K562 (cell line): ENCODE measurements at regions not wholly inside any gene's neighbourhood (a gene's known extent, or its start where the extent isn't known, plus 50 kb on each side); places are given as distances from the start of the nearest gene placed in this dataset.
A peak's percentile ranks its signal among the peaks of the same experiment; 100 is the strongest.

Experiments
- ATAC-seq: fragments of 200-7000 bp; cut with Tn5 transposase; 3 replicates; pipeline ENCODE4 v1.9.1; 2020; ENCODE audit warnings: moderate library complexity
- BruUV-seq: library from RNA; stranded (reverse); fragments of 400-500 nt; replicated peaks from 2 replicates; lab custom pipeline; 2021; lab: Mats Ljungman, UMichigan
- CTCF ChIA-PET: fragments of 300-600 bp; formaldehyde crosslinking; extraction: SDS; loops from one replicate; lab custom pipeline; 2021; ENCODE audit warnings: low intra/inter-chr PET ratio; lab: Yijun Ruan, JAX
- POLR2A ChIA-PET: fragments of 300-600, 350-650 bp; sonication (Branson Sonifier 250); formaldehyde crosslinking; extraction: SDS; loops from one replicate; lab custom pipeline; 2021; ENCODE audit warnings: antibody characterized with exemption, inconsistent platforms; lab: Yijun Ruan, JAX
- DNase-seq, 4 experiments: peaks; one replicate each; pipeline versions ENCODE4 v3.0.0 to v3.0.0-alpha.2; 2011 to 2018; ENCODE audit warnings: low spot score in 3 of 4, mixed read lengths in 3 of 4; ENCODE audit errors: extremely low read depth in 1 of 4
- FAIRE-seq: peaks from 2 replicates; lab custom pipeline; 2011; peaks lifted over from hg19 to GRCh38; lab: Jason Lieb, UNC
- H2AFZ ChIP-seq: 2 replicates; pipeline ENCODE4 v1.6.0; 2011; ENCODE audit warnings: low read depth, low read length, control low read depth, inconsistent platforms
- H3K27ac ChIP-seq: fragments of 200-600 bp; 3 replicates; pipeline ENCODE4 v1.8.0; 2011; ENCODE audit warnings: low read depth, mild to moderate bottlenecking, control low read depth, inconsistent platforms, low read length, moderate library complexity, mixed read lengths; ENCODE audit errors: extremely low read depth
- H3K27me3 ChIP-seq, 2 experiments: fragments of 300-600 bp in 1 of 2; 2 replicates in 1 of 2; 3 replicates in 1 of 2; pipeline versions ENCODE4 v1.6.0 to v1.8.0; 2011; ENCODE audit warnings: inconsistent platforms in 2 of 2, low read length in 2 of 2, mild to moderate bottlenecking in 1 of 2, mixed read lengths in 1 of 2, moderate library complexity in 1 of 2; ENCODE audit not compliant: control insufficient read depth in 2 of 2, insufficient read depth in 2 of 2
- H3K36me3 ChIP-seq: fragments of 300-600 bp; 3 replicates; pipeline ENCODE4 v1.8.0; 2011; ENCODE audit warnings: mild to moderate bottlenecking, low read length, inconsistent platforms; ENCODE audit not compliant: control insufficient read depth, insufficient read depth
- H3K4me1 ChIP-seq, 2 experiments: fragments of 200-600 bp in 1 of 2; replicated peaks in 1 of 2; 2 replicates in 1 of 2; 3 replicates in 1 of 2; pipeline versions ENCODE4 v1.5.1 to v1.8.0; 2011; ENCODE audit warnings: inconsistent platforms in 2 of 2, low read length in 2 of 2, mild to moderate bottlenecking in 1 of 2, mixed read lengths in 1 of 2, moderate library complexity in 1 of 2; ENCODE audit not compliant: control insufficient read depth in 2 of 2, insufficient read depth in 2 of 2
- H3K4me2 ChIP-seq: 2 replicates; pipeline ENCODE4 v1.6.1; 2011; ENCODE audit warnings: low read length, control low read depth, inconsistent platforms, mixed read lengths; ENCODE audit not compliant: insufficient read depth
- H3K4me3 ChIP-seq: fragments of 200-600 bp; sonication (generic), shearing (Covaris generic); 2 replicates; pipeline ENCODE4 v1.5.1; 2016; ENCODE audit warnings: control low read depth, inconsistent platforms
- H3K79me2 ChIP-seq: fragments of 200-600 bp; 3 replicates; pipeline ENCODE4 v1.8.0; 2011; ENCODE audit warnings: low read length, inconsistent platforms; ENCODE audit not compliant: control insufficient read depth, insufficient read depth
- H3K9ac ChIP-seq, 2 experiments: 2 replicates each; pipeline versions ENCODE4 v1.6.0 to v1.6.1; 2011; ENCODE audit warnings: low read depth in 2 of 2, low read length in 2 of 2, control low read depth in 1 of 2, inconsistent platforms in 1 of 2, mild to moderate bottlenecking in 1 of 2, mixed read lengths in 1 of 2; ENCODE audit not compliant: insufficient read depth in 1 of 2
- H3K9me1 ChIP-seq: one replicate; pipeline ENCODE4 v1.6.0; 2011; ENCODE audit warnings: inconsistent platforms, mild to moderate bottlenecking, low read length, moderate library complexity; ENCODE audit not compliant: control insufficient read depth, insufficient read depth
- H3K9me3 ChIP-seq: replicated peaks from 2 replicates; pipeline ENCODE4 v1.5.1; 2011; ENCODE audit warnings: low read depth, low read length, inconsistent platforms; ENCODE audit not compliant: control insufficient read depth, insufficient read depth
- H4K20me1 ChIP-seq: replicated peaks from 2 replicates; pipeline ENCODE4 v1.6.1; 2011; ENCODE audit warnings: low read length, inconsistent platforms, mixed read lengths; ENCODE audit not compliant: control insufficient read depth, insufficient read depth
- CCNT2 ChIP-seq: IDR thresholded peaks from 2 replicates; pipeline ENCODE4 v1.6.1; 2011; ENCODE audit warnings: borderline replicate concordance, low read depth, mild to moderate bottlenecking, moderate library complexity, mixed read lengths, low read length; ENCODE audit not compliant: insufficient read length; ENCODE audit errors: extremely low read depth
- EHMT2 ChIP-seq: fragments of 450-650 bp; IDR thresholded peaks from 2 replicates; pipeline ENCODE4 v1.6.1; 2018; ENCODE audit warnings: antibody characterized with exemption
- HDAC6 ChIP-seq: IDR thresholded peaks from 2 replicates; pipeline ENCODE4 v1.6.1; 2012; ENCODE audit warnings: low read depth, mild to moderate bottlenecking, control low read depth, inconsistent platforms, low read length, moderate library complexity
- HMG20A ChIP-seq: fragments of 450-650 bp; formaldehyde crosslinking; conservative IDR thresholded peaks from 2 replicates; pipeline ENCODE4 v1.4.0; 2020; ENCODE audit warnings: mild to moderate bottlenecking, mixed read lengths
- HNRNPLL ChIP-seq: fragments of 200-400 bp; formaldehyde crosslinking; IDR thresholded peaks from 2 replicates; pipeline ENCODE4 v1.6.1; 2017; ENCODE audit warnings: low read length, low read depth, mild to moderate bottlenecking; ENCODE audit not compliant: poor library complexity, severe bottlenecking
- KDM4B ChIP-seq, 2 experiments: fragments of 450-650 bp in 1 of 2; sonication (generic) in 1 of 2; IDR thresholded peaks; 2 replicates each; pipeline ENCODE4 v1.6.1; 2016 to 2017; ENCODE audit warnings: borderline replicate concordance in 2 of 2, antibody characterized with exemption in 1 of 2, low read depth in 1 of 2, mild to moderate bottlenecking in 1 of 2
- NFE2 ChIP-seq: IDR thresholded peaks from 2 replicates; pipeline ENCODE4 v1.6.1; 2014; ENCODE audit warnings: antibody characterized with exemption, low read depth
- POU5F1 ChIP-seq: fragments of 150-350 bp; IDR thresholded peaks from 2 replicates; pipeline ENCODE4 v1.6.1; 2014; ENCODE audit warnings: borderline replicate concordance, low read length, low read depth, mild to moderate bottlenecking; ENCODE audit not compliant: partially characterized antibody
- RAD51 ChIP-seq: fragments of 450-650 bp; IDR thresholded peaks from 2 replicates; pipeline ENCODE4 v1.7.1; 2016; ENCODE audit warnings: low read depth, mild to moderate bottlenecking, borderline replicate concordance
- RBM34 ChIP-seq: fragments of 200-400 bp; formaldehyde crosslinking; IDR thresholded peaks from 2 replicates; pipeline ENCODE4 v1.6.1; 2018; ENCODE audit warnings: low read length, borderline replicate concordance; ENCODE audit not compliant: insufficient read depth
- SMARCA5 ChIP-seq: fragments of 450-650 bp; IDR thresholded peaks from 2 replicates; pipeline ENCODE4 v1.6.1; 2016
- SP1 ChIP-seq: sonication (generic); formaldehyde crosslinking; IDR thresholded peaks from 2 replicates; pipeline ENCODE4 v1.8.1; 2022; ENCODE audit warnings: mild to moderate bottlenecking, missing genetic modification reagents
- USF2 ChIP-seq: sonication (generic); formaldehyde crosslinking; IDR thresholded peaks from 2 replicates; pipeline ENCODE4 v1.5.0; 2020; ENCODE audit warnings: missing genetic modification reagents
- ZKSCAN3 ChIP-seq: fragments of 250-450 bp; sonication (Bioruptor Pico); IDR thresholded peaks from 2 replicates; pipeline ENCODE4 v1.4.0; 2020
- ZNF57 ChIP-seq: fragments of 450-650 bp; formaldehyde crosslinking; IDR thresholded peaks from 2 replicates; pipeline ENCODE4 v1.4.0; 2020; ENCODE audit warnings: mild to moderate bottlenecking, moderate library complexity
- ZNF77 ChIP-seq: fragments of 250-450 bp; sonication (Bioruptor Pico); IDR thresholded peaks from 2 replicates; pipeline ENCODE4 v1.5.0; 2020
- ZZZ3 ChIP-seq: fragments of 450-650 bp; IDR thresholded peaks from 2 replicates; pipeline ENCODE4 v1.6.1; 2016; ENCODE audit warnings: antibody characterized with exemption, mild to moderate bottlenecking, moderate library complexity
- WGBS: fragments of 100-300 bp; shearing (Covaris generic); methylation state at CpG from one replicate; pipeline ENCODE4 v1.1.6; 2016; ENCODE audit warnings: low coverage, mixed read lengths; ENCODE audit not compliant: insufficient coverage; ENCODE audit errors: missing lambda C conversion rate; 5-methylcytosine and 5-hydroxymethylcytosine counted together
- in situ Hi-C: fragments of 300-500 bp; cut with MboI; formaldehyde crosslinking; loops from 4 replicates; pipeline ENCODE4 v1.15.0; 2018; ENCODE audit warnings: inconsistent platforms, mixed read lengths
- intact Hi-C: fragments of 100-400 bp; cut with micrococcal nuclease; formaldehyde crosslinking; loops from 2 replicates; pipeline ENCODE4 v1.14.2; 2022

GRCh38 chr9:109993250-109993978 is 213.4 kb downstream of the PALM2AKAP2 start:
- intact Hi-C loops: no loop called here
- Histone ChIP-seq H3K4me3 (no peak overlapping the region), H3K9me1 (no peaks in the 10 kb centered on the region), H3K36me3 (no peaks in the 10 kb centered on the region), H3K79me2 (no peaks in the 10 kb centered on the region), H4K20me1 (no peaks in the 10 kb centered on the region)
- no TSS peak for BruUV-seq
- TF ChIP-seq USF2 (peak; percentile 21; the same call in 1 of the 2 replicates), SP1 (no peak), RBM34 (no peak), ZKSCAN3 (CRISPR knock-in tag) (no peak), KDM4B (IDR thresholded peaks at IDR 0.05; ENCODE audit: borderline replicate concordance in 2 of 2, low read depth in 1 of 2) (no peak), HDAC6 (no peak), ZZZ3 (no peak), ZNF77 (CRISPR knock-in tag) (no peak), RAD51 (0 out of 2 replicates have a peak, but pooled peaks have one; percentile 9), SMARCA5 (no peak), HMG20A (no peak), CCNT2 (no peak), EHMT2 (no peak), POU5F1 (no peak), ZNF57 (no peak), NFE2 (no peak), HNRNPLL (no peak)
- TF ChIP-seq, all 486 proteins: peak for 2
- Histone ChIP-seq H3K27me3 (no peaks in the 10 kb centered on the region), H3K9me3 (no peaks in the 10 kb centered on the region), H3K4me2 (no peak overlapping the region), H2AFZ (no peak overlapping the region), H3K27ac (no peak overlapping the region), H3K4me1 (no peaks in the 10 kb centered on the region), H3K9ac (no peak overlapping the region)
- CTCF ChIA-PET: no interaction called here
- POLR2A ChIA-PET: no interaction called here
- in situ Hi-C loops: no loop called here
- no peak for ATAC-seq
- FAIRE-seq: no peak
- DNase-seq: no peak
- WGBS: 0% methylated on average over 2 of the region's 2 CpGs
